ENCODE measurements at regions not wholly inside any gene's neighbourhood (a gene's known extent, or its start where the extent isn't known, plus 50 kb on each side); places are given as distances from the start of the nearest gene placed in this dataset.
A peak's percentile ranks its signal among the peaks of the same experiment; 100 is the strongest.

DNA sequence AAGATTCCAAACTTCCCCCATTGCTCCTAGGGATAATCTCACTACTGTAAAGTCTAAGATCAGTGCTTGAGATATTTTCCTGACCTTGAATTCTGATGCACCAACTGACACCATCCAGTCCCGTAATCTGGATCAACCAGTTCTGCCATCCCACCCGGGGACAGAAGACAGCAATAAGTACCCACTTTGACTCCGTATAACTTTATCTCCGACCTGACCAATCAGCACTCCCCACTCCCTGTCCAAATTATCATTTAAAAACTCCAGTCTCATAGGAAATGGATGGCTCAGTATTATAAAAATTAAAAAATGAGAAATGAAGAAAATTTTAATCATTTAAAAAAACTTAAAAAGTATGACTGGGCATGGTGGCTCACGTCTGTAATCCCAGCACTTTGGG is 61.4 kb upstream of the ABCC4 start:
- Histone ChIP-seq H3K36me3 (ENCODE audit: control insufficient read depth in 1 of 2, insufficient read depth in 2 of 2, low read length in 1 of 2) (no peaks in the 10 kb centered on the region), H3K27me3 (ENCODE audit: control insufficient read depth in 1 of 2, insufficient read depth in 2 of 2, low read length in 1 of 2) (peaks cover 0 to 4% of the 10 kb centered on the region in 2 donors), H3K9me3 (ENCODE audit: control insufficient read depth, low read length) (peaks cover 4% of the 10 kb centered on the region), H3K27ac (ENCODE audit: low read depth in 1 of 2, low read length in 2 of 2) (no peak overlapping the region), H3K4me3 (ENCODE audit: low read length in 2 of 2) (no peak overlapping the region), H3K4me1 (ENCODE audit: control insufficient read depth in 1 of 2, insufficient read depth in 2 of 2, low read length in 2 of 2) (no peaks in the 10 kb centered on the region)
- intact Hi-C loops (cut with DNase I) = no loop called here
- WGBS, 2 donors = 76 to 86% methylated on average over 5 of the region's 5 CpGs
- ATAC-seq (ENCODE audit: low FRiP score) (no peak), DNase-seq (no peak)

DNA sequence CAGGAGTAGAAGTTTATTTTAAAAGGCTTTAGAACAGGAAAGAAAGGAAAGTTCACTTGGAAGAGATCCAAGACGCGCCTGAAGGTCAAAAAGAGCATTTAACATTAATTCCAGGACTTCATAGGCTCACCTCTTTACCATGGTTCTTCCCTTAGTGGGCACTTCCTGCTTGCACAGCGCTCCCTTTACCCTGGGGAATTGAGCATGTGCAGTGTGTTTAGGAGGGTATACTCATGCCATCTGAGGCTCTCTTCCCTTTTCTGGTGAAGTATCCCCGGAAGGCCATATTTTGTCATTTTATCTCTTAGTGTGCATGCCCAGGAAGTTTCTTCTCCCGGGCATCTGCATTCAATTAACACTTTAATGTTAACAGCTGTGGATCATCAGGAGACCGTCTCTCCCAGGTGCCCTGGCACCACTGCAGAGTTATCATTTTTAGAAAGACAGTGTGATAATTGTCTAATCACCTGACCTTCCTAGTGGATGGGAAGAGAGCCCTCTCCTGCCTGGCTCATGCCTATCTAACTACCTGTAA is 66.1 kb upstream of the ABCC4 start:
- H3K36me3 ChIP-seq (ENCODE audit: control insufficient read depth in 1 of 2, insufficient read depth in 2 of 2, low read length in 1 of 2) = no peaks in the 10 kb centered on the region
- 37 to 39% methylated on average over 6 of the region's 6 CpGs for WGBS, 2 donors
- H3K27ac ChIP-seq (ENCODE audit: low read depth in 1 of 2, low read length in 2 of 2) = no peak overlapping the region
- H3K4me1 ChIP-seq (ENCODE audit: control insufficient read depth in 1 of 2, insufficient read depth in 2 of 2, low read length in 2 of 2) = no peaks in the 10 kb centered on the region
- no peak overlapping the region for H3K4me3 ChIP-seq (ENCODE audit: low read length in 2 of 2)
- peaks cover 4% of the 10 kb centered on the region for H3K9me3 ChIP-seq (ENCODE audit: control insufficient read depth, low read length)
- no peaks in the 10 kb centered on the region for H3K27me3 ChIP-seq (ENCODE audit: control insufficient read depth in 1 of 2, insufficient read depth in 2 of 2, low read length in 1 of 2)
- DNase-seq (no peak), ATAC-seq (ENCODE audit: low FRiP score) (no peak)
- intact Hi-C loops (cut with DNase I) = no loop called here

DNA sequence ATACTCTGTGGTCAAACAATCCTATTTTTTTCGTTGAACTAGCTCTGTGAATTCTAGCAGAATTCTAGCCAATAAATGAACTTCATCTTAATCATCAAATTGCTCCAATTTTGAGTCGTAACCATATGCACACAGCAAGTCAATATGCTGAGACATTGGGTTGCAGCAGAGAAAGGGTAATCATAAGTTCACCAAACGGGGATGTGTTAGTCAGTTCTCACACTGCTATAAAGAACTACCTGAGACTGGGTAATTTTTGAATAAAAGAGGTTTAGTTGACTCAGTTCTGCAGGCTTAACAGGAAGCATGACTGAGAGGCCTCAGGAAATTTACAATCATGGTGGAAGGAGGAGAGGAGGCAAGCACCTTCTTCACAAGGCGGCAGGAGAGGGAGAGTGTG is 67.7 kb upstream of the ABCC4 start:
- H3K4me3 ChIP-seq (ENCODE audit: low read length in 2 of 2) = no peak overlapping the region
- H3K27me3 ChIP-seq (ENCODE audit: control insufficient read depth in 1 of 2, insufficient read depth in 2 of 2, low read length in 1 of 2) = no peaks in the 10 kb centered on the region
- ATAC-seq (ENCODE audit: low FRiP score) (no peak), DNase-seq (no peak)
- H3K36me3 ChIP-seq (ENCODE audit: control insufficient read depth in 1 of 2, insufficient read depth in 2 of 2, low read length in 1 of 2) = no peaks in the 10 kb centered on the region
- H3K9me3 ChIP-seq (ENCODE audit: control insufficient read depth, low read length) = no peaks in the 10 kb centered on the region
- WGBS, 2 donors = 72 to 76% methylated on average over 4 of the region's 4 CpGs
- H3K4me1 ChIP-seq (ENCODE audit: control insufficient read depth in 1 of 2, insufficient read depth in 2 of 2, low read length in 2 of 2) = no peaks in the 10 kb centered on the region
- no peak overlapping the region for H3K27ac ChIP-seq (ENCODE audit: low read depth in 1 of 2, low read length in 2 of 2)
- intact Hi-C loops (cut with DNase I) = no loop called here

DNA sequence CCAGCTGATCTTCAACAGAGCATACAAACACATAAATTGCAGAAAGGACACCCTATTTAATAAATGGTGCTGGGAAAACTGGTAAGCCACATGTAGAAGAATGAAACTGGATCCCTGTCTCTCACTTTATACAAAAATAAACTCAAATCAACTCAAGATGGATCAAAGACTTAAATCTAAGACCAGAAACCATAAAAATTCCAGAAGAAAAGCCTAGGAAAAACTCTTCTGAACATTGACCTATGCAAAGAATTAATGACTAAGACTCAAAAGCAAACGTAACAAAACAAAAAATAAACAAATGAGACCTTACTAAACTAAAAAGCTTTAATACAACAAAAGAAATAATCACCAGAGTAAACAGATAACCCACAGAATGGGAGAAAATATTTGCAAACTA is 74.5 kb upstream of the ABCC4 start:
- DNase-seq (no peak), ATAC-seq (ENCODE audit: low FRiP score) (no peak)
- Histone ChIP-seq H3K4me1 (ENCODE audit: control insufficient read depth in 1 of 2, insufficient read depth in 2 of 2, low read length in 2 of 2) (no peaks in the 10 kb centered on the region), H3K27me3 (ENCODE audit: control insufficient read depth in 1 of 2, insufficient read depth in 2 of 2, low read length in 1 of 2) (no peaks in the 10 kb centered on the region), H3K9me3 (ENCODE audit: control insufficient read depth, low read length) (no peaks in the 10 kb centered on the region), H3K36me3 (ENCODE audit: control insufficient read depth in 1 of 2, insufficient read depth in 2 of 2, low read length in 1 of 2) (no peaks in the 10 kb centered on the region), H3K27ac (ENCODE audit: low read depth in 1 of 2, low read length in 2 of 2) (no peak overlapping the region), H3K4me3 (ENCODE audit: low read length in 2 of 2) (no peak overlapping the region)
- 0% methylated on average over 1 of the region's 1 CpG for WGBS, 2 donors
- intact Hi-C loops (cut with DNase I) = loop anchor here in 1 of 2 donors (5.0 kb wide), 1 partner anchor 183 kb away; no protein-coding TSS in a partner anchor

DNA sequence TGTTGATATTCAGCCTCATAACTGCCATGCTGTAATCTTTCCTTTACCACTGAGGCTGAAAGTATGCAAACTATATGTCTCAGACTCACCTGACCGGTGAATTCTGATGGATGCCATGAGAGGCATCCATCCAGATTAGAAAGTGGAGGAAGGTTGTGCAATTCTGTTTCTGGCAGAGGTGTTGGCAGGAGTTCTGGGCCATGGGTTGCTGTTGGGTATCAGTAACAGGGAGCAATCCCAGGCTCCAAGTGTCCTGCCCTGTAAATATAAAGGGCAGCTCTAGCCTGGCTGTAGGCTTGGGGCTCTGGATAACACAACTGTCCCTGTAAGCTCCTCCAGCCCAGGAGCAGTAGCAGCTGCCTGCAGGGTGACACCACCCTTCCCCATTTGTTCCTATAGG is 77.4 kb upstream of the ABCC4 start:
- H3K9me3 ChIP-seq (ENCODE audit: control insufficient read depth, low read length) = no peaks in the 10 kb centered on the region
- no peaks in the 10 kb centered on the region for H3K4me1 ChIP-seq (ENCODE audit: control insufficient read depth in 1 of 2, insufficient read depth in 2 of 2, low read length in 2 of 2)
- no peak overlapping the region for H3K4me3 ChIP-seq (ENCODE audit: low read length in 2 of 2)
- no peaks in the 10 kb centered on the region for H3K36me3 ChIP-seq (ENCODE audit: control insufficient read depth in 1 of 2, insufficient read depth in 2 of 2, low read length in 1 of 2)
- no peak for ATAC-seq (ENCODE audit: low FRiP score)
- WGBS, 2 donors = 89 to 97% methylated on average over 1 of the region's 1 CpG
- intact Hi-C loops (cut with DNase I) = loop anchor here in 1 of 2 donors (5.0 kb wide), 1 partner anchor 186 kb away; no protein-coding TSS in a partner anchor
- no peak for DNase-seq
- H3K27me3 ChIP-seq (ENCODE audit: control insufficient read depth in 1 of 2, insufficient read depth in 2 of 2, low read length in 1 of 2) = no peaks in the 10 kb centered on the region
- no peak overlapping the region for H3K27ac ChIP-seq (ENCODE audit: low read depth in 1 of 2, low read length in 2 of 2)

DNA sequence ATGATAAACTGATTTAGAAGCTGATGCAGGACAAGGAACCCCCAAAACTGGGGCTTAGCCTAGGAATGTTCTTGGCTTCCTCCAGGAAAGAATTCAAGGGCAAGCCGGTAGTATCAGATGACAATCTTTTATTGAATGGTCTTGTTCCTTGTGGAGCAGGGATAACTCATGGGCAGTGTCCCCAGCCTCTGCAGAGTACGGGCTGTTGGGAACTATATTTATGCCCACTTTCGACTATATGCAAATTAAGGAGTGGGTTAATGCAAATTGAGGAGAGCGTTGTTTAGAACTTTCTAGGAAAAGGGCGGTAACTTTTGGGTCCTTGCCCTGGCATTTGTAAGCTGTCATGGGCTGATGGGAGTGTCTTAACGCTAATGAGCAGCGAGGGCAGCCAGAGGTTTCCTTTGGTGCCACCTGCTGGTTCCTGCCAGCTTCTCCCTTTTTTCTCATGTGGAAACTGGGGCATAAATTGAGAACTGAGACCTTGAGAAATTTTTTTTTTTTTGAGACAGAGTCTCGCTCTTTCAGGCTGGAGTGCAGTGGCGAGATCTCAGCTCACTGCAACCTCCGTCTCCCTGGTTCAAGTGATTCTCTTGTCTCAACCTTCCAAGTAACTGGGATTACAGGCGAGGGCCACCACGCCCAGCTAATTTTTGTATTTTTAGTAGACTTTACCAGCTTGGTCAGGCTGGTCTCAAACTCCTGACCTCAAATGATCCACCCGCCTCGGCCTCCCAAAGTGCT is 79.4 kb upstream of the ABCC4 start:
- H3K36me3 ChIP-seq (ENCODE audit: control insufficient read depth in 1 of 2, insufficient read depth in 2 of 2, low read length in 1 of 2) = no peaks in the 10 kb centered on the region
- H3K4me1 ChIP-seq (ENCODE audit: control insufficient read depth in 1 of 2, insufficient read depth in 2 of 2, low read length in 2 of 2) = no peaks in the 10 kb centered on the region
- H3K4me3 ChIP-seq (ENCODE audit: low read length in 2 of 2) = no peak overlapping the region
- ATAC-seq (ENCODE audit: low FRiP score) = peak; percentile 74
- intact Hi-C loops (cut with DNase I) = loop anchor here in 1 of 2 donors (1.0 to 5.0 kb wide), 2 partner anchors 78 to 189 kb away; partner anchors contain the start of gene ABCC4
- peaks cover 0 to 2% of the 10 kb centered on the region in 2 donors for H3K27me3 ChIP-seq (ENCODE audit: control insufficient read depth in 1 of 2, insufficient read depth in 2 of 2, low read length in 1 of 2)
- WGBS, 2 donors = 14 to 21% methylated on average over 14 of the region's 14 CpGs
- no peaks in the 10 kb centered on the region for H3K9me3 ChIP-seq (ENCODE audit: control insufficient read depth, low read length)
- DNase-seq = peak; percentile 80 to 81
- no peak overlapping the region for H3K27ac ChIP-seq (ENCODE audit: low read depth in 1 of 2, low read length in 2 of 2)

DNA sequence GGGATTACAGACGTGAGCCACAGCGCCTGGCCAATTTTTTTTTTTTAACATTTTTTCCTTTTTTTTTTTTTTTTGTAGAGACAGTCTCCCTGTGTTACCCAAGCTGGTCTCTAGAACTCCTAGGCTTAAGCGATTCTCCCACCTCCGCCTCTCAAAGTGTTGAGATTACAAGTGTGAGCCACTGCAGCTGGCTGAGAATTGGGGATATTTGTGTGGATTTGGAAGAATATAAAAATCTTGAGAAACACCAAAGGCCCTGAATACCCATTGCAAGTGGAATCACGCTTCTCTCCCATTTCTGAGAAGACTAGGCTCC is 79.9 kb upstream of the ABCC4 start:
- no peak overlapping the region for H3K4me3 ChIP-seq (ENCODE audit: low read length in 2 of 2)
- ATAC-seq (ENCODE audit: low FRiP score) = no peak
- 51 to 59% methylated on average over 5 of the region's 5 CpGs for WGBS, 2 donors
- no peaks in the 10 kb centered on the region for H3K9me3 ChIP-seq (ENCODE audit: control insufficient read depth, low read length)
- no peak for DNase-seq
- intact Hi-C loops (cut with DNase I) = loop anchor here in 1 of 2 donors (5.0 kb wide), 1 partner anchor 79 kb away; the partner anchor contains the start of gene ABCC4
- H3K4me1 ChIP-seq (ENCODE audit: control insufficient read depth in 1 of 2, insufficient read depth in 2 of 2, low read length in 2 of 2) = no peaks in the 10 kb centered on the region
- no peaks in the 10 kb centered on the region for H3K36me3 ChIP-seq (ENCODE audit: control insufficient read depth in 1 of 2, insufficient read depth in 2 of 2, low read length in 1 of 2)
- H3K27me3 ChIP-seq (ENCODE audit: control insufficient read depth in 1 of 2, insufficient read depth in 2 of 2, low read length in 1 of 2) = peaks cover 0 to 2% of the 10 kb centered on the region in 2 donors
- H3K27ac ChIP-seq (ENCODE audit: low read depth in 1 of 2, low read length in 2 of 2) = no peak overlapping the region

DNA sequence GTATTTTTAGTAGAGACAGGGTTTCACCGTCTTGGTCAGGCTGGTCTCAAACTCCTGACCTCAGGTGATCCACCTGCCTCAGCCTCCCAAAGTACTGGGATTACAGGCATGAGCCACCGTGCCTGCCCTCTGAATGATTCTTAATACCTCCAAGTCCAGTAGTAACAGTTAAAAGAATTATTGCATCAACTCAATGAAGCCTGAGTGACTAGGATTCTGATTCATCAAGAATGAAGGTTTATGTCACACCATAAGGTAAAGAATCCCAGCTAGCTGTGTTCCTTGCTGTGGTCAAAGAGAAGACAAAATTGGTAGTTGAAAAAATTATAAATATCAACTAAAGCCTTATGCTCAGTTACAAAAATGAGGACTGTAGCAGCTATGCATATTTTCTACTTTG is 81.2 kb upstream of the ABCC4 start:
- DNase-seq (no peak), ATAC-seq (ENCODE audit: low FRiP score) (no peak)
- intact Hi-C loops (cut with DNase I) = loop anchor here in 1 of 2 donors (5.0 kb wide), 1 partner anchor 80 kb away; the partner anchor contains the start of gene ABCC4
- no peaks in the 10 kb centered on the region for H3K36me3 ChIP-seq (ENCODE audit: control insufficient read depth in 1 of 2, insufficient read depth in 2 of 2, low read length in 1 of 2)
- no peaks in the 10 kb centered on the region for H3K9me3 ChIP-seq (ENCODE audit: control insufficient read depth, low read length)
- WGBS, 2 donors = 86 to 89% methylated on average over 2 of the region's 2 CpGs
- peaks cover 0 to 2% of the 10 kb centered on the region in 2 donors for H3K27me3 ChIP-seq (ENCODE audit: control insufficient read depth in 1 of 2, insufficient read depth in 2 of 2, low read length in 1 of 2)
- no peak overlapping the region for H3K27ac ChIP-seq (ENCODE audit: low read depth in 1 of 2, low read length in 2 of 2)
- no peaks in the 10 kb centered on the region for H3K4me1 ChIP-seq (ENCODE audit: control insufficient read depth in 1 of 2, insufficient read depth in 2 of 2, low read length in 2 of 2)
- no peak overlapping the region for H3K4me3 ChIP-seq (ENCODE audit: low read length in 2 of 2)

DNA sequence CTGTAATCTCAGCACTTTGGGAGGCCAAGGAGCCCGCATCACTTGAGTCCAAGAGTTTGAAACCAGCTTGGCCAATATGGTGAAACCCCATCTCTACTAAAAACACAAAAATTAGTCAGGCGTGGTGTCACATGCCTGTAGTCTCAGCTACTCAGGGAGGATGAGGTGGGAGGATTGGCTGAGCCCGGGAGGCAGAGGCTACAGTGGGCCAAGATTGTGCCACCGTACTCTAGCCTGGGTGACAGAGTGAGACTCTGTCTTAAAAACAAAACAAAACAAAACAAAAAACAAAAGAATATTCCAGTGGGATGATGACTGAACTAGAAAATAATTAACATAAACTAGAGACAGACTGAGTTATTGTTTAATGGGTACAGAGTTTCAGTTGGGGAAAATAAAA is 81.7 kb upstream of the ABCC4 start:
- intact Hi-C loops (cut with DNase I) = loop anchor here in 1 of 2 donors (5.0 kb wide), 1 partner anchor 81 kb away; the partner anchor contains the start of gene ABCC4
- no peak for DNase-seq
- Histone ChIP-seq H3K36me3 (ENCODE audit: control insufficient read depth in 1 of 2, insufficient read depth in 2 of 2, low read length in 1 of 2) (no peaks in the 10 kb centered on the region), H3K27ac (ENCODE audit: low read depth in 1 of 2, low read length in 2 of 2) (no peak overlapping the region), H3K27me3 (ENCODE audit: control insufficient read depth in 1 of 2, insufficient read depth in 2 of 2, low read length in 1 of 2) (peaks cover 0 to 2% of the 10 kb centered on the region in 2 donors), H3K4me1 (ENCODE audit: control insufficient read depth in 1 of 2, insufficient read depth in 2 of 2, low read length in 2 of 2) (no peaks in the 10 kb centered on the region), H3K9me3 (ENCODE audit: control insufficient read depth, low read length) (no peaks in the 10 kb centered on the region), H3K4me3 (ENCODE audit: low read length in 2 of 2) (no peak overlapping the region)
- WGBS, 2 donors = 84 to 86% methylated on average over 4 of the region's 4 CpGs
- no peak for ATAC-seq (ENCODE audit: low FRiP score)

Measured in aorta (tissue), 5 donors.